Sciatic nerve (tissue), 2 donors: ENCODE measurements at regions not wholly inside any gene's neighbourhood (a gene's known extent, or its start where the extent isn't known, plus 50 kb on each side); places are given as distances from the start of the nearest gene placed in this dataset.

Experiments used
- ATAC-seq: fragments of 200-7000 bp; cut with Tn5 transposase; one replicate; pipeline ENCODE4 v1.9.1; 2020; ENCODE audit warnings: mild to moderate bottlenecking, moderate library complexity
- DNase-seq: peaks from one replicate; pipeline ENCODE4 v3.0.0-alpha.2; 2020; ENCODE audit warnings: low spot score
- intact Hi-C: fragments of 100-400 bp; cut with DNase I; formaldehyde crosslinking; loops from one replicate; pipeline ENCODE4 v1.14.2; 2022
- donor health status: DM: no; HTN: no; CAD: no.
- donor health status: DM: no; HTN: no; CAD: no.

DNA sequence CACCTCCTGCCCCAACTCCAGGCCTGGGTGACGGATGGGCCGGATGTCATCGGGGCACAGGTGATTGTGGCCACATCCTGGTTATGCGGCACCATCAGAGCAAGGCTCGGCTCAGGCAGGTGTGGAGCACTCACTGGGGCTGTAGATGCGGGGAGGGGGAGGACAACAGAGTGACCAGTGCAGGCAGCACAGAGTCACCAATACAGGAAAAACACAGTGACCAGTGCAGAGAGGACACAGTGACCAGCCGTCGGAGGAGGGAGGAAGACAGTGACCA is 209.1 kb downstream of the BRD1 start:
- DNase-seq (no peak), ATAC-seq (no peak)
- intact Hi-C loops: no loop called here

DNA sequence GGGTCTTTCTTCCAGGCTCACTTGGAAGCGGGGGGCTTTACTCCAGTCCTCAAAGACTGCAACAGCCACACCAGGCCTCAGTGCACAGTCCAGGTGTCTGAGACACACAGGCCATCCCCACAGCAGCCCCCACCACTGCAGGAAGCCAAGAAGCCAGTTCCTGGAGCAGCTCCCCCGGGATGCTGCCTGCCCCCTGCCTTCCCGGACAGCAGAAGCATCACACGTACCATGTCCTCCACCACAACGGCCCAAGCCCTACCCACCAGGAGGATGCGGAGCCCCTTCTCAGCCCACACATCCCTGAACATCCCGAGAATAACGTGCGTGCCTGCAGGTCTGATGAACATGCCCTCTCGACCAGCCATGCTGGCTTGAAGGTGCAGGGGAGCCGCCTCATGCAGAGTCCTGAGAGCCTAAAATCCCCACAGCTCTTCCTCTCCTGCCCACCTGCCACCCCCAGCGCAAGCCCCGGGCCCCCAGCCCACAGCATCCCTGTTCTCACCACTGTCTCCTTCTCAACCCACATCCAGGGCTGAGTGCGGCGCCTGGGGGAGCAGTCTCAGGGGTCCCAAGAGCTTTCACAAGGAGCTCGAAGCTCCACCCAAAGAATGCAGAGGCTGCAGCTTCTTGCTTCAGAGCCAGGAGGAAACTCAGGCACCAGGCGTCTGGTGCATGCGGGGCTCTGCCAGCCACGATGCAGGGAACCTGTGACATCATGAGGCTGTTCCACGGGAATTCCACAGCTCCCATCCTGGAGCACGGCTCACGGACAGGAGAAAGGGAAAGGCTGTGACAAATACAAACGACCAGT is 209.6 kb downstream of the BRD1 start:
- ATAC-seq (no peak), DNase-seq (no peak)
- intact Hi-C loops: no loop called here

DNA sequence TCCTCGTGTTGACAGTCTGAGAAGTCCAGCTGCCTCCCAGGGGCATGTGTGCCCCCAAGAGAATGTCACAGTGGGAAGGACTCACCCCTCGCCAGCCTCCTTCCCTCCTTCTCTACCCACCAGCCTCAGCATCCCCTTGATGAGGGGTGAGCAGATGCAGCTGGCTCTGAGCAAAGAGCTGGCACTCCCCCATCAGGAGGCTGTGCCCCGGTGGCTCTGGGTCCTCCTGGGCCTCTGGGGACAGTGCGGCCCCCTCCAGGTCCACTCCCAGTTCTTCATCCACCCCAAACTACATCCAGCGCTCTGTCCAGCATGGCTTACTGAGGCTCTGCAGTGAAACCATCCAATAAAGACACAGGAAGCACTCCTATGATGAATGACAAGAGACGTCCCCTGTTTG is 210.4 kb downstream of the BRD1 start:
- intact Hi-C loops: no loop called here
- no peak for ATAC-seq
- DNase-seq: no peak

DNA sequence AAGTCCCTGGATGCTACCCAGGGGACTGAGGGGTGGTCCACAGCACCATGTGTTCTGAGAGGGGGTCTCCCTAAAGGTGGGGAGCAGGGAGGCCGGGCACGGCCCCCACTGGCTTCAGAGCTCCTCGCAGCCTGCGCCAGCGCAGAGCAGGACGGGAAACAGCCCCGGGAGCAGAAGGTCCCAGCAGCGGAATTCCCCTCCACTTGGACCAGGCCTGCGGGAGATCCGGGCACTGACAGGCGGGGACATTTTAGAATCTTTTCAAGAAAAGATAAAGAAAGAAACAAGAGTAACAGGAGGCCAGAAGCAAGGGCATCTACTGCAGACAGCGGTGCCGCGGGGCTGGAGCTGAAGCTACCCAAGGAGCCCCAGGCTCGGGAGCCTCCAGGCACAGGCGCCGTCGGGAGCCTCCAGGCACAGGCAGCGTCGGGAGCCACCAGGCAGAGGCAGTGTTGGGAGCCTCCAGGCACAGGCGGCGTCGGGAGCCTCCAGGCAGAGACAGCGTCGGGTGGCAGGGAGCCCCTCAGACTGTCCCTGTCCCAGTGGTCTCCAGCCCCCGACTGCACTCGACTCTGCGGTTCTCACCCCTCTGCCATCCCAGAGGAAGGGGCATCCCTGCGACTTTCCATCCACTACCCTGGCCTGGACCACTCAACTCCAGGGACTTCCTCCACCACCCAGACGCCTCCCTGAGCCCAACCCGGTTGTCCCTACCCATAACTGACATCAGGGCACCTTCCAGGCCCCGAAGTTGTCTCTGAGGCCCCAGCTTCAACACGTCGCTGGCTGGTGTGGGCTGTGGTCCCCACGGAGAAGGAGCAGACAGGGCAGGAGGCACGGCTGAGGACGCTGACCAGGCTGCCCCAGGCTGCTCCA is 211.1 kb downstream of the BRD1 start:
- ATAC-seq (no peak), DNase-seq (no peak)
- intact Hi-C loops: no loop called here

DNA sequence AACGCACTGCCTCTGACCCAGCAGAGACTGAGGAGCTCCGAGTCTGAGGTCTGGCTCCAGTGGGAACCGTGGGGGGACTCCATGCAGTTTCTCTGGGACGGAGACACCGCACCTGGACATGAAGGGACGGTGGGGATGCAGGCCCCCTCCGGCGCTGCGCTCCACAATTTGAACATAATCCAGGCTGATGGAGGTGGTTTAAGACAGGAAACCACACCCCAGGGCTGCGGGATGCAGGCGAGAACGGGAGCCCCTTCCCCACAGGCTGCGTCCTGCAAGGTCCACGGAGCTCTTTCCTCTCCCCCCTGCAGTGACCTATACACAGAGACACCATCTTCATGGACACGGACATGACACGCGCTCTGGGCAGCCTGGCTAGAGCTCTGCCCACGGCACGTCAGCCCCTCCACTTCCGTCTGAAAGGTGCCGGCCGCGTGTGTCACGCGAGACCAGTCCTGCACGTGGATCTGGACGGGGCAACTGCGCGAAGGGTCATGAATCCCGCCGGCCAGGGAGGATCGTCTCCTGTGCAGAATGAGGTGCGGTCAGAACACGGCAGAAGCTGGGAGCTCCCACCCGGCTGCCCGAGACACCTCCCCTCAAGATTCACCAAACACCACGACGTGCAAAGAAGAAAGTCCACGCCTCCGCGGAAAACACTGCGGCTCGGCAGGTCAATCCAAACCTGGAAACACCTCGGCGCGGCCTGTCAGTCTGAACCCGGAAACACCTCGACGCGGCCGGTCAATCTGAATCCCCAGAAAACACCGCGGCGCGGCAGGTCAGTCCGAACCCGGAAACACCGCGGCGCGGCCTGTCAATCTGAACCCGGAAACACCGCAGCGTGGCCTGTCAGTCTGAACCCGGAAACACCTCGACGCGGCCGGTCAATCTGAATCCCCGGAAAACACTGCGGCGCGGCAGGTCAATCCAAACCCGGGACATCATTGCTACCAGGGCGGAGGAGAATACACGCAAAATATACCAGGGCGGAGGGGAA is 212.4 kb downstream of the BRD1 start:
- intact Hi-C loops: no loop called here
- no peak for DNase-seq
- no peak for ATAC-seq

DNA sequence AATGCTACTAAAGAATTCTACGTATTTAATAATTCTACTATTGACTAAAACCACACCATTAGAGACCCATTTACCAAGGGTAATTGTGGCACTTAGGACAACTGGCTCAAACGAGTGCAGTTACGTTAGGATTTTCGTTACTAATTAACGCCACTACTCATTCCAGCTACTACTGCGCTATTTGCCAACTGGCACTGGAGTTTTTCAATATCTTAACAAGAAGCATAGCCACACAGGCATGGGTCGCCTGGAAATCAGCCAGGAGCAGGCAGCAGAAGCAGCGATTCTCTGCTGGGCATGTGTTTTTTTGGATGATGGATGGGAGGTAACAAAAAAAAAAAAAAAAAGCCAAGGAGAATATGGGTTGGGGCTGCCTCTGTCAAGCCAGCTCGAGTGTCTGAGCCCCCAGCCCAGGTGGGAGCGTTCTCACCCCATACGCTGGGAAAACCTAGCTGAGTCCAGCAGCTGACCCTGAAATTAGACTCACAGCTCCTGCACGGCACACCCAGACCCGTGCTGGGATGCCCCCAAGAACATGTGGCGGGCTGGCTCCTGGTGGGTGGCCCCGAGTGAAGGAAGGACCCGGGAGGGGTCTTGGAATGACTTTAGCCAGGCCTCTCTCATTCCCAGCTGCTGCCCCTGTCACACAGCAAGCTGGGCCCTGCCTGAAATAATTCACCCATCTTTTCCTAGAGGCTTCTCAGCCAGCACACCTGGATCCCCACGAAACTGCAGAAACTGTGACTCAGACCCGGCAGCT is 214.0 kb downstream of the BRD1 start:
- intact Hi-C loops: no loop called here
- ATAC-seq (no peak), DNase-seq (no peak)

DNA sequence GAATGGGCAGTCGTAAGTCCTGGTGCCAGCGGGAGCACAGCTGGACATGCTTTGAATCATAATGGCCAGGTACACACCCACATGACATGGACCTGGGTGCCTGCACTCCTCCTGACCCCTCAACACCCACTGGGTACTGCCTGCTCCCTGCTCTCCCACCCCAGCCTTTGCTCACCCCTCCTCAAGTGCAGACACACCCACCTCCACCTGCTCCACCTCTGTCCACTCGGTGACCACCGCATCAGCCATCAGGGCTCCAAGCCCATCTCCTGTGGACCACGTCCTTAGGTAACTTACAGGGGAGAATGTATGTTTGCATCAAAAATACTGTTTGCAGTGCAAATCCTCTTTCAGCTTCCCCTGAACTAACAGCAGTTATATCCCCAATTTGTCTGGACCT is 214.6 kb downstream of the BRD1 start:
- intact Hi-C loops: no loop called here
- DNase-seq (no peak), ATAC-seq (no peak)

DNA sequence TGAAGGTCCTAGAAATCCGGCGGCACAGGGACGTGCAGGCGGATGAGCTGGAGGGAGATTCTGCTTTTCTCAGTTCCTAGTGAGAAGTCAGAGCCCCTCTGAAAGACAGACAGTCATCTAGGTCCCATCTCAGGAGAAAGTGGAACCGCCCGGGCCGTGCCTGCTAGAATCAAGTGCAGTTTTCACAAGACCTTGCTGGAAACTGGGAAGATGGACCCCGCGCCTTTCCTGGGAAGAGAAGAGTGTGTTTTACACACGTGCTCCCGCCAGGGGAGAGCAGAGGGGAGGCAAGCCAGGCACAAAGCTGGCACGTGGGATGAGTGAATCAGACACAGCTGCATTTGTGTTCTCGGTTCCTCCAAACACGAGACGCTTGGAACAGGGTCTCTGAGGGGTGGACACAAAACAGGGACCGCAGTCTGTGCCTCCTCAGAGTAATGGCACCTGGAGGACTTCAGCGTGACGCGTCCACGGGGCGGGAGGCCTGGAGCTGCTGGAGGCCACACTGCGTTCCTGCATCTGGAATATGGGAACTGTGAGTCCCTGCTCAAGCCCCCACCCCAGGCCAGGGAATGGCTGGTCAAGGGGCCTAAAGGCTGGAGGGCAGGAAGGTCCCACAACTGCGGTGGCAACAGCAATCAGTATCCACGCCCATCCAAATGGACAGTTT is 218.3 kb downstream of the BRD1 start:
- ATAC-seq (no peak), DNase-seq (no peak)
- intact Hi-C loops: no loop called here

DNA sequence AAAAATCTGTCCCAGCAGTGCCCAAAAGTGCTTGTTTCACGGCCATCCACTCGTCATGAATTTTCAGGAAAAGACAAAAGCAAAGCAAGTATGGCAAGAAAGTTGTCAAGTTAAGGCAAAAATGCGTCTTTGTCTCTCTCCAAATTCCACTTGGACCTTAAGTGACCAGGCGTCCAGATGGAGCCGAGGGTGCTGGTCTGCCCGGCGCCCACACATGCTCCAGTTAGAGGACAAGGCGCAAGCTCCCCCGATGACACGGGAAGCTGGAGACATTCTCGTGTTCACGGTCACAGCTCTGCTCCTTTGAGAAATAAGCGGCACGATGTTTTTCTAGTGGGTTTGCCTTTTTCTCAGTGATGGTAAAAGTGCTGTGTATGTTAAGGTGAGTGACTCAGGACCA is 219.0 kb downstream of the BRD1 start:
- ATAC-seq: no peak
- no peak for DNase-seq
- intact Hi-C loops: no loop called here

DNA sequence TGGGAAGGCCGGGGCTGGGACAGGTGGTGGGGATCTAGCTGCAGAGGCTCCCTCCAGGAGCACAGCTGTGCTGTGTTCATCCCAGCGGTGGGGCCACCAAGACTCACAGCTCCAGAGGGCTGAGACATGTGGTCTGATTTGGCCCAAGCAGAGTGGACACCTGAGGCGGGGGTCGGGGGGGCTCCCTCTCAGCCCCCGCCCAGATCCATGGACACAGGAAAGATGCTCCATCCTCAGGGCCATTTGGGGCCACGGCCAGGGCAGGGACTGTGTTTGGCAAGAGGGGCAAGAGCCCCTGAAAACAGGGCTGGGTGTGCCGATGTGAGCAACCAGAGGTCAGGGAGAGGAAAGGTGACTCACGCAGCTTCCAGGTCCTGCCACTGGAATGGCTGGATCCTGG is 219.4 kb downstream of the BRD1 start:
- no peak for DNase-seq
- ATAC-seq: no peak
- intact Hi-C loops: no loop called here

DNA sequence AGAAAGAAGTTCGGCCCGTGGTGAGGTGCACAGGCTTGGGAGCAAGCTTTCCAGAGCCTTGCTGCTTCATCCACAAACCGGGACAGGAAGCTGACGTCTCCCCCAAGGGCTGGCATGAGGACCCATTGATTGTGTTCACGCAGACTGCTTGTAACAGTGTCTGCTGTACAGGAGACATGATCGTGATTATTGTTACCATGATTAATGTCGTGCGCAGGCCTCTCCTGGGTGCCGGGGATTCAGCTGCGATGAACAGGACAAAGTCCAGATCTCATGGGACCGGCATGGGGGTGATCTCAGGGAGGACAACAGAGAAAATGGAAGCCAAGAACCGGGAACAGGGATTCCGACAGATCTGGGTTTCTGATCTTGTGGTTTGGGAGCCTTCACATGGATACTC is 219.9 kb downstream of the BRD1 start:
- ATAC-seq (no peak), DNase-seq (no peak)
- intact Hi-C loops: no loop called here

DNA sequence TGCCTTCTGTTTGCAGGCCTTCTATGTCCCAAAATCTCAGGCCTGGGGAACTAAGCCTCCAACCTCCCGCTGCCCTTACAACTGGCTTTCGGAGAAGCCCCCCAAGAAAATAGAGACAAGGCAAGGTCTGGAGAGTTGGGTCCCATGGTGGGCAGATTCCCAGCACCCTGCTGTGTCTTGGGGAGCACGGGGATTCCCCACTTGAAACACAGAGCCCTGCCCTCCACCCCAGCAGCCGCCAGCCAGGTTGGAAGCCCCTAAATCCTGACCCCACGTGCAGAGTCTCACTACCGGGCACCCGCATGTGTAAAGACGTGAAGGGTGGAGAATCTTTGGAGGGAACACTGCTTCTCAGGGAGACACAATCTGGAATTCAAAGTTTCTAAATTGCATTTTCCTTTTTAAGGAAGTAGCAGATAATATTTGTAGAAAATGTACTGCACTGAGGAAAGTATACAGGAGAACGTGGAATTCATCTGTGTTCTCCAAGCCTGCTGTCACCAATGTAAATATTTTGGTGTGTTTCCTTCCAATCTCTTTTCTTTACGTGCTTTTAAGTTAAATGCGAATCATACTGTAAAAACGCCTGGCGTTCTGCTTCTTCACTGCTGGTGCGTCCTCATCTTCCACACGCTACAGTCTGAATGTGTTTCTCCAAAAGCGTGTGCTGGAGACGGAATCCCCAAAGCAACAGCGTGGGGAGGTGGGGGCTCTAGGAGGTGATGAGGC is 220.9 kb downstream of the BRD1 start:
- intact Hi-C loops: no loop called here
- ATAC-seq (no peak), DNase-seq (no peak)

DNA sequence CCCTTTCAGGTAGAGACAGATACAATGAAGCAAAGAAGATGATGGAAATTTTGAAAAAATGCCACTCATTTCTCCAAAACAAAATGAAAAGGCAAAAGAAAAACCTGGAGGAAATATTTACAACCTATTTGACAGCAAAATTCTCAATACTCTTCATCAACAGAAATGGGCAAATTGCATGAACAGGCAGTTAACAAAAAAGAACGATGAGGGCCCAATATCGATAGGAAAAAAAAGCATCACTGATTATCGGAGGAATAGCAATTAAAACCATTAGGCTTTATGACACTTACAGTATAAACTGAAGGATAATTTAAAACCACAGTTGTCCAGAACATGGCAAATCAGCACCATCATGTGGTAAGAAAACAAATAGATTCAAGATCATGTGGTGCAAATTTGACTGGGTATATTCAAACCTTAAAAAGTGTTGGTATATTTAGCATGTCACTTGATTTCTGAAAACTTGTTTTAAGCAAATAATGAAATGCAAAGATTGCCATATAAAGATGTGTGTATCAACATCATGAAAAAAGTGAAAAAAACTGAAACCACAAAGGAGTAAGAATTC is 222.9 kb downstream of the BRD1 start:
- intact Hi-C loops: no loop called here
- no peak for ATAC-seq
- DNase-seq: no peak

DNA sequence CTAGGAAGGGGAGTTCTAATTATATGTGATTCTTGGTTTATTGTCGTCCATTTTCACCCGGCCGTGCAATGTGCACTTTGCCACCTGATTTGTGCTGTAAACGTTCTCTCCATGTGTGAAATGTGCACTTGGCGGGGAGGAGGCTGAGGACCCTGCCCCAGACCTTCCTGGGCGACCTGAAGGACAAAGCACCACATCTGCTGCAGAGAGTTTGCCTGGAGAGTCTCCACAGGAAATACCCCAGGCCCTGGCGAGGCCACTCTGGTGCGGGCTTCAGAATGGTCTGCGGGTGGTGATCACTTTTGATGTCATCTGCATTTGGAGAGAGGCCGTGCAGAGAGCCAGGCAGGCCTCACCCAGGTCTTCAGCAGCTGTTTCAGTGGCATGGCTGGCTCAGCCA is 224.7 kb downstream of the BRD1 start:
- intact Hi-C loops: no loop called here
- no peak for ATAC-seq
- DNase-seq: no peak

DNA sequence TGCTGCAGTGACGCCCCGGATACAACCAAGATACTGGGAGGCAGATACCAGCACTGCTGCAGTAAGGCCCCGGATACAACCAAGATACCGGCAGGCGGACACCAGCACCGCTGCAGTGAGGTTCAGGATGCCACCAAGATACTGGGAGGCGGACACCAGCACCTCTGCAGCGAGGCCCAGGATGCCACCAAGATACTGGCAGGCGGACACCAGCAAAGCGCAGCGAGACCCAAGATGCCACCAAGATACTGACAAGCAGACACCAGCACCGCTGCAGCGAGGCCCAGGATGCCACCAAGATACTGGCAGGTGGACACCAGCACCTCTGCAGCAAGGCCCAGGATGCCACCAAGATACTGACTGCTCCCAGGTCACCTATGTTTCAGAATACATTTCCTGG is 225.2 kb downstream of the BRD1 start:
- DNase-seq (no peak), ATAC-seq (no peak)
- intact Hi-C loops: no loop called here

DNA sequence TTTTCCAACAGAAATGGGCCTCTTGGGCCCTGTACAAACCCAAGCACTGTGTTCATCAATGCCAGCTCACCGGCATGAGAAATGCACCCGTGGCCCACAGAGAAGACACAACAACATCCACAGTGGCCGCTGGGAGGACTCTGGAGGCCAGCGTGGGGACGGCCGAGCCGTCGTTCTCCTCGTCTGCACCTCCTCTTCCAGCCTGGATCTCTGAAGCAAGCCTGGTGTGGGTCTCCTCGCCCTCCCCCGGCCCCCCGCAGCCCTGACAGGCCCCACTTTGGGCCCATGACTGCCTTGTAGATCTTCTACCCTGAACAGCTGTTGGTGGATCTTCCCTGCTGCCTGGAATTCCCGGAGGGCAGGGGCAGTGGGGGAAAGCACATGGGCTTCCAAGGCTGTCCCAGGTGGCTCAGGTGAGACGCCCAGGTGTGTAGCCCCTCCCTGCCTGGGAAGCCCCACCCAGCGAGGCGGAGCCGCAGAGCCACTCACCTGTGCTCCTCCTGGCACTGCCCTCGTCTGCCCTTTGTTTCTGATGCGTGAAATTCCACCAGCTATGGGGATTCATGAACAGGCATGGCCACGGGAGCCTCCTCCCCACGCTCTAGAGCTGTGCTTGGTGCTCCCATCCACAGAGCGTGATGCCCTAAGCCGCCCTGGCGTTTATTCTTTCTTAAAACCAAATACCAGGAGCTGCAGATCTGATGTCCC is 225.9 kb downstream of the BRD1 start:
- ATAC-seq: no peak
- intact Hi-C loops: no loop called here
- peak; percentile 52 for DNase-seq

DNA sequence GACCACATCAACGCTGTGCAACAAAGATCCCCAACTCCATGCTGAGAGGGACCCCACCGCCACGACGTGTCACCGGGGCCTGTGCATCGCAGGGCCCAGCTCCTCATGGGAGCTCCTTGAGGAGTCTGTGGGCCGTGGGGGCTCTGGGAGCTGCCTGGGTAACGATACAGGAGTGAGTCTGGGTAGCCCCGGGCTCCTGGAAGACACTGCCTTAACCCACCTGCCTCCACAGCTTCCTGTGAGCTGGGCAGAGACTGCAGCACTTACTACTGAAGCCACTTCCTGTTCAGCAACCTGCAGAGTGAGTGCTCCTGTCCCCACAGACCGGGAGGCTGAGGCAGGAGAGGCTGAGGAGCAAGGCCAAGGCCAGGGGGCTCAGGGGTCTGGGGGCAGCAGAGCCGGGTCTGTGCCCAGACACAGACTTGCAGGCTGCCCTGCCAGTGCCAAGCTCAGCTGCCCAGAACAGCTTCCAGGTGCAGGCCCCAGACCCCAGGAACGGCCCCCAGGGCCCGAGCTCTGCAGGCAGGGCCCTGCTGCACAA is 226.7 kb downstream of the BRD1 start:
- no peak for ATAC-seq
- no peak for DNase-seq
- intact Hi-C loops: no loop called here
